Fibroblast of lung (primary cell): ENCODE measurements at regions not wholly inside any gene's neighbourhood (a gene's known extent, or its start where the extent isn't known, plus 50 kb on each side); places are given as distances from the start of the nearest gene placed in this dataset.

Source experiments
- DNase-seq, 2 donors: peaks; one replicate each; pipeline versions ENCODE4 v3.0.0 to v3.0.0-alpha.2; 2010; ENCODE audit warnings: low read depth in 2 of 2
- H2AFZ ChIP-seq: 2 replicates; pipeline ENCODE4 v1.5.1; 2012; ENCODE audit warnings: low read length, control low read depth, inconsistent platforms
- H3K27ac ChIP-seq: 2 replicates; pipeline ENCODE4 v1.5.1; 2011; ENCODE audit warnings: low read length, control low read depth; ENCODE audit not compliant: insufficient read depth
- H3K27me3 ChIP-seq: 2 replicates; pipeline ENCODE4 v1.5.1; 2011; ENCODE audit warnings: mild to moderate bottlenecking, low read length; ENCODE audit not compliant: control insufficient read depth, insufficient read depth
- H3K36me3 ChIP-seq: 2 replicates; pipeline ENCODE4 v1.5.1; 2011; ENCODE audit warnings: low read length; ENCODE audit not compliant: control insufficient read depth, insufficient read depth
- H3K4me1 ChIP-seq: 2 replicates; pipeline ENCODE4 v1.5.1; 2011; ENCODE audit warnings: low read length; ENCODE audit not compliant: control insufficient read depth, insufficient read depth; ENCODE audit errors: extremely low read depth
- H3K4me2 ChIP-seq: 2 replicates; pipeline ENCODE4 v1.5.1; 2011; ENCODE audit warnings: low read length, control low read depth; ENCODE audit not compliant: insufficient read depth; ENCODE audit errors: extremely low read depth
- H3K4me3 ChIP-seq, 4 experiments: fragments of 200-600 bp in 1 of 4; sonication (generic) in 1 of 4; replicated peaks in 1 of 4; 2 replicates each; pipeline ENCODE4 v1.5.1; 2011 to 2016; ENCODE audit warnings: low read length in 4 of 4, low read depth in 3 of 4, mild to moderate bottlenecking in 3 of 4, control low read depth in 2 of 4, inconsistent platforms in 1 of 4, mixed read lengths in 1 of 4; ENCODE audit not compliant: insufficient read depth in 1 of 4; ENCODE audit errors: control extremely low read depth in 1 of 4
- H3K79me2 ChIP-seq: 2 replicates; pipeline ENCODE4 v1.5.1; 2012; ENCODE audit warnings: mild to moderate bottlenecking, low read length, inconsistent platforms; ENCODE audit not compliant: control insufficient read depth, insufficient read depth
- H3K9ac ChIP-seq: 2 replicates; pipeline ENCODE4 v1.5.1; 2011; ENCODE audit warnings: mild to moderate bottlenecking, low read length, control low read depth; ENCODE audit not compliant: insufficient read depth
- H3K9me3 ChIP-seq: 2 replicates; pipeline ENCODE4 v1.5.1; 2012; ENCODE audit warnings: low read depth, low read length; ENCODE audit not compliant: control insufficient read depth, insufficient read depth
- H4K20me1 ChIP-seq: 2 replicates; pipeline ENCODE4 v1.5.1; 2011; ENCODE audit warnings: low read length; ENCODE audit not compliant: control insufficient read depth, insufficient read depth; ENCODE audit errors: extremely low read depth
- EZH2 ChIP-seq: IDR thresholded peaks from 2 replicates; pipeline ENCODE4 v1.5.1; 2012; ENCODE audit warnings: low read length, control low read depth, mild to moderate bottlenecking; ENCODE audit errors: missing control alignments
- TF ChIP-seq, protein P1 (sequence below), 2 donors: IDR thresholded peaks in 1 of 2; conservative IDR thresholded peaks in 1 of 2; 1 replicate in 1 of 2; 2 replicates in 1 of 2; pipeline ENCODE4 v1.5.1; 2011 to 2012; ENCODE audit warnings: low read length in 2 of 2, control low read depth in 1 of 2, inconsistent platforms in 1 of 2, low read depth in 1 of 2, mild to moderate bottlenecking in 1 of 2

GRCh38 chr7:118449797-118450567 lies 225.5 kb downstream of the ANKRD7 start:
- no peaks in the 10 kb centered on the region for H3K27me3 ChIP-seq
- H3K79me2 ChIP-seq, result no peaks in the 10 kb centered on the region
- no peak overlapping the region for H3K27ac ChIP-seq
- no peak overlapping the region for H3K4me3 ChIP-seq
- H2AFZ ChIP-seq, result no peak overlapping the region
- H3K4me2 ChIP-seq, result no peak overlapping the region
- TF ChIP-seq, protein P1, sequence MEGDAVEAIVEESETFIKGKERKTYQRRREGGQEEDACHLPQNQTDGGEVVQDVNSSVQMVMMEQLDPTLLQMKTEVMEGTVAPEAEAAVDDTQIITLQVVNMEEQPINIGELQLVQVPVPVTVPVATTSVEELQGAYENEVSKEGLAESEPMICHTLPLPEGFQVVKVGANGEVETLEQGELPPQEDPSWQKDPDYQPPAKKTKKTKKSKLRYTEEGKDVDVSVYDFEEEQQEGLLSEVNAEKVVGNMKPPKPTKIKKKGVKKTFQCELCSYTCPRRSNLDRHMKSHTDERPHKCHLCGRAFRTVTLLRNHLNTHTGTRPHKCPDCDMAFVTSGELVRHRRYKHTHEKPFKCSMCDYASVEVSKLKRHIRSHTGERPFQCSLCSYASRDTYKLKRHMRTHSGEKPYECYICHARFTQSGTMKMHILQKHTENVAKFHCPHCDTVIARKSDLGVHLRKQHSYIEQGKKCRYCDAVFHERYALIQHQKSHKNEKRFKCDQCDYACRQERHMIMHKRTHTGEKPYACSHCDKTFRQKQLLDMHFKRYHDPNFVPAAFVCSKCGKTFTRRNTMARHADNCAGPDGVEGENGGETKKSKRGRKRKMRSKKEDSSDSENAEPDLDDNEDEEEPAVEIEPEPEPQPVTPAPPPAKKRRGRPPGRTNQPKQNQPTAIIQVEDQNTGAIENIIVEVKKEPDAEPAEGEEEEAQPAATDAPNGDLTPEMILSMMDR (conservative IDR thresholded peaks at IDR 0.05 in 1 of 2, IDR thresholded peaks at IDR 0.05 in 1 of 2; ENCODE audit: low read depth in 1 of 2, low read length in 2 of 2), result no peak
- H3K9ac ChIP-seq, result no peak overlapping the region
- H4K20me1 ChIP-seq, result no peaks in the 10 kb centered on the region
- no peaks in the 10 kb centered on the region for H3K4me1 ChIP-seq
- no peaks in the 10 kb centered on the region for H3K9me3 ChIP-seq
- H3K36me3 ChIP-seq, result no peaks in the 10 kb centered on the region
- DNase-seq, result no peak

DNA sequence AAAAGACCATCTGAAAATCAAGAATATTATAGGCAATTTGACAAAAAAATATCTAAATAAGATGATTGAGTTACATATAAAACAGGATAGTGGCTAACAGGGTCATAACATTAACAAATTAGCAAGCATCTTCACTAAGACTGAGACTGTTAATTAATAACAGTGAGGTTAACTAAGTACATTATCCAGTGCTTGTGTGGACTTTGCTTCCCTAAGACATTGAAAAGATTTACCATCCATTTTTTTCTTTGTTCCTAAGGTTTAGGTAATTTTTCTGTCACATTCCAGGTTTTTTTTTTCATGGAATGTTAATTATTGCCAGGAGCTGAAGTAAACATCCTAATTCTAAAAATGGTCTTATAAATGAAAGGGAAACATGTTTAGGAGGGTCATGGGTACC lies 227.6 kb downstream of the ANKRD7 start:
- H3K4me3 ChIP-seq, result no peak overlapping the region
- no peak for DNase-seq
- no peak overlapping the region for H3K9ac ChIP-seq
- TF ChIP-seq, protein P1 (conservative IDR thresholded peaks at IDR 0.05 in 1 of 2, IDR thresholded peaks at IDR 0.05 in 1 of 2; ENCODE audit: low read depth in 1 of 2, low read length in 2 of 2), result no peak
- TF ChIP-seq EZH2, result no peak
- H3K27ac ChIP-seq, result no peak overlapping the region
- no peaks in the 10 kb centered on the region for H3K9me3 ChIP-seq
- H3K4me2 ChIP-seq, result no peak overlapping the region
- H4K20me1 ChIP-seq, result no peaks in the 10 kb centered on the region
- no peaks in the 10 kb centered on the region for H3K4me1 ChIP-seq
- H2AFZ ChIP-seq, result no peak overlapping the region
- no peaks in the 10 kb centered on the region for H3K36me3 ChIP-seq
- H3K79me2 ChIP-seq, result no peaks in the 10 kb centered on the region
- H3K27me3 ChIP-seq, result no peaks in the 10 kb centered on the region

DNA sequence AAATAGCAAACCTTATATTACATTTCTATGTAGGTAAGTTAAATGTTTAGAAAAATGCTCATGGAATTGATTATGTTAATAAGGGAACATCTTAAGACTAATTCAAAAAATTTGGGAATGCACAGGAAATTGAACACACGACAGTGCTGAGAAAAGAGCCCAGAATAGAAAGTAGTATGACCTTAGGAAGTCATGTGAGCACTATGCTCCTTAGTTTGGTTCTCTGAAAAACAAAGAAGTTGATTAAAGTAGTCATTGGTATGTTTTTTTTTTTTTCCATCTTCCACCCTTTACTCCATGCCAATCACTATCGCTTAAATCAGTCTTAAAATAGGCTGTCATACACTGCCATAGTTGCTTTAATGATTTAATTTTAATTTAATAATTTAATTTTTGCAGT lies 242.9 kb downstream of the ANKRD7 start:
- H3K4me2 ChIP-seq, result no peak overlapping the region
- H3K9ac ChIP-seq, result no peak overlapping the region
- no peaks in the 10 kb centered on the region for H3K79me2 ChIP-seq
- H3K36me3 ChIP-seq, result no peaks in the 10 kb centered on the region
- no peak overlapping the region for H3K4me3 ChIP-seq
- TF ChIP-seq, protein P1 (conservative IDR thresholded peaks at IDR 0.05 in 1 of 2, IDR thresholded peaks at IDR 0.05 in 1 of 2; ENCODE audit: low read depth in 1 of 2, low read length in 2 of 2), result no peak
- TF ChIP-seq EZH2, result no peak
- H3K4me1 ChIP-seq, result no peaks in the 10 kb centered on the region
- no peaks in the 10 kb centered on the region for H4K20me1 ChIP-seq
- no peaks in the 10 kb centered on the region for H3K9me3 ChIP-seq
- no peak for DNase-seq
- no peak overlapping the region for H3K27ac ChIP-seq
- H2AFZ ChIP-seq, result no peak overlapping the region
- H3K27me3 ChIP-seq, result no peaks in the 10 kb centered on the region
